ENCODE measurements at regions not wholly inside any gene's neighbourhood (a gene's known extent, or its start where the extent isn't known, plus 50 kb on each side); places are given as distances from the start of the nearest gene placed in this dataset.

GRCh38 chr2:81545626-81546025, 1241.1 kb upstream of the LRRTM1 start:
- Mint-ChIP-seq H3K27me3 (no peaks in the 10 kb centered on the region), H3K27ac (no peak overlapping the region), H3K36me3 (no peaks in the 10 kb centered on the region), H3K4me1 (no peaks in the 10 kb centered on the region), H3K9me3 (peaks cover 0 to 4% (median 0%) of the 10 kb centered on the region in 7 donors), H3K4me3 (no peak overlapping the region)
- DNase-seq (no peak), ATAC-seq (ENCODE audit: low read depth in 2 of 2) (no peak)

DNA sequence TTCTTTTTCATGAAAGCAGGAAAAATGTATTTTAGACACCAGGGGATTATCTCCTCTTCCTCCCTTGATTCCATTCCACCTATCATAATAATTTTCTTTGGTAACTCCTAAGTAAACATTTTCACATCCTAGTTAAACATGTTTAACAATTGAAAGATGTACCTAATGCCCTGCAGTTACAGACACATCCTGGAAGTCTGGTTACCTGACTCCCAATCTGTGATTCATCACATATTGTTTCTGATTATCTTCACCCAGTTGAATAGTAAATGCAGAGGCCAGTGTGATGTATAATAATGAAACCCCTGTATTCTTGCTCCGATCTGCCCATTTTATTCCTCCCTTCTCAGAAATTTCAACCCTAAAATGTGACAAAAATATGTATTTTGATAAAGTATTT, 1237.6 kb upstream of the LRRTM1 start:
- Mint-ChIP-seq H3K4me3 (no peak overlapping the region), H3K4me1 (no peaks in the 10 kb centered on the region), H3K36me3 (no peaks in the 10 kb centered on the region), H3K27me3 (no peaks in the 10 kb centered on the region), H3K27ac (no peak overlapping the region), H3K9me3 (peaks cover 0 to 7% (median 2%) of the 10 kb centered on the region in 7 donors)
- ATAC-seq (ENCODE audit: low read depth in 2 of 2), result no peak
- no peak for DNase-seq

DNA sequence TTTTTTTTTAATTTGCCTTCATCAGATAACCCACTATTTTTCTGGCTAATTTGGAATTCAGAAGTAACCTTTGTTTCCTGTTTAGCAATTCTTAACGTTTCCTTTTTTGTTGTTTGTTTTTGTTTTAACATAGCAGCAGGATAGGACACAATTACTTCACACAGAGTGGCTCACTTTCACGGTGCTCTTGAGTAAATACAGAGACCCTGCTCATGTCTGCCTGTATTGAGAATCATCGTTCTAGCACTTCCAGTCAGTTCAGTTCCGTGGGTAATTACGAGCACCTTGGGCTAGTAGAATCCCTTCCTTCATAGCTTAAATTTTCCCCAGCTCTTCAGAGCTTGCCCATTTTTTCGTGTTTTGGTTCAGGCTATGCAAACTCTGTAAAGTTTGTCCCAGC, 1225.4 kb upstream of the LRRTM1 start:
- H3K9me3 Mint-ChIP-seq, result peaks cover 0 to 20% (median 5%) of the 10 kb centered on the region in 7 donors
- H3K27ac Mint-ChIP-seq, result no peak overlapping the region
- ATAC-seq (ENCODE audit: low read depth in 2 of 2) (no peak), DNase-seq (no peak)
- H3K36me3 Mint-ChIP-seq, result no peaks in the 10 kb centered on the region
- H3K4me3 Mint-ChIP-seq, result no peak overlapping the region
- no peaks in the 10 kb centered on the region for H3K4me1 Mint-ChIP-seq
- H3K27me3 Mint-ChIP-seq, result no peaks in the 10 kb centered on the region

DNA sequence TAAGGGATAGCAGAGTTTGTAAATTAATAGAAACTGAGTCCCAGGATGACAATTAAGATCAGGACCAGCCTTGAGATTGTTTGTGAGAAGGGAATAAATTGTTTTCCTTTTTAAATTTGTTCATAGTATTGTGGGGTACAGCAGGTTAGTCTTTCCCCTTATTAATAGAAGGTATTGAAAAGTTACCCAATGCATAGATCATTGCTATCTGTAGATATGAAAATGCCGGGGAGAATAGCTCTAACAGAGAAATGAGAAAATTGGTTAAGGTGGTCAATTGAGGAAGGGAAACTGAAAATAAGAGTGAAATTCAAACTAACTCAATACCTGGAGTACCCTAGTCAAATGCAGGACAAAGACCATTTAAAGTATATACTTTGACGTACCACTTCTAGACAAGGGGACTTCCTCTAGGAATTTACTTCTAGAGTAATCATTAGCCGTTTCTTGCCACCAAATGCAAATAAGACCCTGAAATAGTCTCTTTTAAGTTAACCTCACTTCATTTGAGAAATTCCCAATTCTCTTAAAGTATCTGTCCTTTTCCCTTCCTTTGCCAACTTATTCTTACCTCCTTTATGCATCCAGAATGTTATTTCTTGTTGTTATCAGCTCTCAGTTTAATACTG, 1224.4 kb upstream of the LRRTM1 start:
- Mint-ChIP-seq H3K36me3 (no peaks in the 10 kb centered on the region), H3K27me3 (no peaks in the 10 kb centered on the region), H3K4me3 (no peak overlapping the region), H3K9me3 (peaks cover 0 to 20% (median 6%) of the 10 kb centered on the region in 7 donors), H3K27ac (no peak overlapping the region), H3K4me1 (no peaks in the 10 kb centered on the region)
- no peak for ATAC-seq (ENCODE audit: low read depth in 2 of 2)
- no peak for DNase-seq

- Mint-ChIP-seq H3K4me3 (no peak overlapping the region), H3K27me3 (no peaks in the 10 kb centered on the region), H3K36me3 (no peaks in the 10 kb centered on the region), H3K4me1 (no peaks in the 10 kb centered on the region), H3K9me3 (peaks cover 1 to 14% (median 7%) of the 10 kb centered on the region in 7 donors), H3K27ac (no peak overlapping the region)
- ATAC-seq (ENCODE audit: low read depth in 2 of 2) (no peak), DNase-seq (no peak)
These were observed 1218.8 kb upstream of the LRRTM1 start for GRCh38 chr2:81523344-81523743.

- no peaks in the 10 kb centered on the region for H3K4me1 Mint-ChIP-seq
- H3K27me3 Mint-ChIP-seq, result no peaks in the 10 kb centered on the region
- H3K36me3 Mint-ChIP-seq, result no peaks in the 10 kb centered on the region
- DNase-seq (no peak), ATAC-seq (ENCODE audit: low read depth in 2 of 2) (no peak)
- no peak overlapping the region for H3K4me3 Mint-ChIP-seq
- H3K27ac Mint-ChIP-seq, result no peak overlapping the region
- H3K9me3 Mint-ChIP-seq, result peaks cover 0 to 6% (median 0%) of the 10 kb centered on the region in 7 donors
These were observed 1208.8 kb upstream of the LRRTM1 start for GRCh38 chr2:81513328-81513727.

GRCh38 chr2:81505586-81505985, 1201.0 kb upstream of the LRRTM1 start:
- H3K27me3 Mint-ChIP-seq, result no peaks in the 10 kb centered on the region
- H3K4me1 Mint-ChIP-seq, result no peaks in the 10 kb centered on the region
- H3K4me3 Mint-ChIP-seq, result no peak overlapping the region
- H3K36me3 Mint-ChIP-seq, result no peaks in the 10 kb centered on the region
- H3K9me3 Mint-ChIP-seq, result peaks cover 0 to 9% (median 0%) of the 10 kb centered on the region in 7 donors
- DNase-seq, result no peak
- ATAC-seq (ENCODE audit: low read depth in 2 of 2), result no peak
- H3K27ac Mint-ChIP-seq, result no peak overlapping the region

DNA sequence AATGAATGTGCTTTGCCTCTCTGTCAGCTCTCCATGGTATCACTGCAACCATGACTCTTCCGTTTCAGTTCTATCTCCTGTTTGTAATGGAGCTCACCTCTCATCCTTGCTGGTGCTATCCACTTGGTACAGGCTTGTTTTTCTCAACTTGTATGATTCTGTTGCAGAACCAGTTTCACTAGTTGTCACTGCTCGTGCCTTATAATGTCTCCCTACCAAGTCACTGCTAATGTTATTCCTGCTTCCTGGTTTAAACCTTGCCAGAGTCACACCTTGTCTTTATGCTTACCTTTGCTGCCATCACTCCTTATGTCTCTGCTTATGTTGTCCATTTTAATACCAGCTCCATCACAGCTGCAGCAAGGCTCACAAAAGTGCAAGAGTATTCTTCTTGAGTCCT, 1191.0 kb upstream of the LRRTM1 start:
- H3K36me3 Mint-ChIP-seq, result no peaks in the 10 kb centered on the region
- no peaks in the 10 kb centered on the region for H3K27me3 Mint-ChIP-seq
- no peak overlapping the region for H3K27ac Mint-ChIP-seq
- H3K4me3 Mint-ChIP-seq, result no peak overlapping the region
- ATAC-seq (ENCODE audit: low read depth in 2 of 2) (no peak), DNase-seq (no peak)
- H3K4me1 Mint-ChIP-seq, result no peaks in the 10 kb centered on the region
- H3K9me3 Mint-ChIP-seq, result peaks cover 2 to 24% (median 6%) of the 10 kb centered on the region in 7 donors

- Mint-ChIP-seq H3K4me3 (no peak overlapping the region), H3K27me3 (no peaks in the 10 kb centered on the region), H3K4me1 (no peaks in the 10 kb centered on the region), H3K9me3 (peaks cover 4 to 23% (median 9%) of the 10 kb centered on the region in 7 donors), H3K36me3 (no peaks in the 10 kb centered on the region), H3K27ac (no peak overlapping the region)
- no peak for DNase-seq
- no peak for ATAC-seq (ENCODE audit: low read depth in 2 of 2)
These were observed 1178.7 kb upstream of the LRRTM1 start for GRCh38 chr2:81483254-81483653.

DNA sequence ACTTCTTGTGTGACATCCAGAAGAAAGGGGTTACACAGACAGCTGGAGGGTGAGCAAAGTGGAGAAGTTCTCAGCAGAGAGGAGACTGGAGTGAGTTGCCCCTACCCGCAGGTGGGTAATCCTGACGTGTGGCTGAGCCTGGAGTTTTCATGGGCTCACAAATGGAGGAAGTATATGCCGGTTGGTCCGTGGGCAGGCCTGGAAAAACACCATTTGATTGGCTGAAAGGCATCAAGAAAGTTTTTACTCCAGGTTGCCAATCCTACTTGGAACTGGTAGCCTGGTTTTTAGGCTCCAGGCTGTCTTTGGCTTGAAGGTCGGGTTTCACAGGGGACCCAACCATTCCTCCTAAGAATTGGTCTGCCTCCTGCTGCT, 1177.4 kb upstream of the LRRTM1 start:
- no peak overlapping the region for H3K4me3 Mint-ChIP-seq
- no peak for DNase-seq
- no peak for ATAC-seq (ENCODE audit: low read depth in 2 of 2)
- no peaks in the 10 kb centered on the region for H3K36me3 Mint-ChIP-seq
- no peaks in the 10 kb centered on the region for H3K4me1 Mint-ChIP-seq
- H3K9me3 Mint-ChIP-seq, result peaks cover 4 to 19% (median 12%) of the 10 kb centered on the region in 7 donors
- H3K27ac Mint-ChIP-seq, result no peak overlapping the region
- no peaks in the 10 kb centered on the region for H3K27me3 Mint-ChIP-seq

- Mint-ChIP-seq H3K4me3 (no peak overlapping the region), H3K27ac (no peak overlapping the region), H3K4me1 (no peaks in the 10 kb centered on the region), H3K9me3 (peaks cover 4 to 19% (median 11%) of the 10 kb centered on the region in 7 donors), H3K27me3 (no peaks in the 10 kb centered on the region), H3K36me3 (no peaks in the 10 kb centered on the region)
- no peak for DNase-seq
- ATAC-seq (ENCODE audit: low read depth in 2 of 2), result no peak
These were observed 1176.9 kb upstream of the LRRTM1 start for GRCh38 chr2:81481242-81481993.

- Mint-ChIP-seq H3K27me3 (no peaks in the 10 kb centered on the region), H3K4me1 (no peaks in the 10 kb centered on the region), H3K9me3 (peaks cover 0 to 24% (median 5%) of the 10 kb centered on the region in 7 donors), H3K36me3 (no peaks in the 10 kb centered on the region), H3K27ac (no peak overlapping the region), H3K4me3 (no peak overlapping the region)
- no peak for ATAC-seq (ENCODE audit: low read depth in 2 of 2)
- DNase-seq, result no peak
These were observed 1162.5 kb upstream of the LRRTM1 start for GRCh38 chr2:81467096-81467495.

DNA sequence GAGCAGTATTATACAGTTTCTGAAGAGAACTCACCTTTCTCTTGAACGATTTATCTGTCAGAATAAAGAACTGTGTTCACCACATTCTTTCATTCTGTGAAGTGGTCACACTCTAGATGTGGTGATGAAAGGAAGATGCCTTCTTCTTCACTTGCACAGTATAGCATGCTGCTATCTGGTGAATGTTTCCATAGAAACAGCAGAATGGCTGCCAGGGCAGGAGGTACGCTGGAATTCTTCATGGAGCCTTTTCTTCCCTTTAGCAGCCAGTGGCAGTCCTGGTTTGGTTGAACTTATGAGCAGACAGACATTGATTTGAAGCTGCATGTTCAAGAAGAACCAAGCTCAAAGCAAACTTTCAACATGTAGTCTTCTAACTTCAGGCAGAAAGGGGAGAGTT, 1157.9 kb upstream of the LRRTM1 start:
- peaks cover under 1 to 27% (median 4%) of the 10 kb centered on the region in 7 donors for H3K9me3 Mint-ChIP-seq
- H3K4me3 Mint-ChIP-seq, result no peak overlapping the region
- no peak overlapping the region for H3K27ac Mint-ChIP-seq
- DNase-seq (no peak), ATAC-seq (ENCODE audit: low read depth in 2 of 2) (no peak)
- no peaks in the 10 kb centered on the region for H3K27me3 Mint-ChIP-seq
- H3K4me1 Mint-ChIP-seq, result no peaks in the 10 kb centered on the region
- H3K36me3 Mint-ChIP-seq, result no peaks in the 10 kb centered on the region

DNA sequence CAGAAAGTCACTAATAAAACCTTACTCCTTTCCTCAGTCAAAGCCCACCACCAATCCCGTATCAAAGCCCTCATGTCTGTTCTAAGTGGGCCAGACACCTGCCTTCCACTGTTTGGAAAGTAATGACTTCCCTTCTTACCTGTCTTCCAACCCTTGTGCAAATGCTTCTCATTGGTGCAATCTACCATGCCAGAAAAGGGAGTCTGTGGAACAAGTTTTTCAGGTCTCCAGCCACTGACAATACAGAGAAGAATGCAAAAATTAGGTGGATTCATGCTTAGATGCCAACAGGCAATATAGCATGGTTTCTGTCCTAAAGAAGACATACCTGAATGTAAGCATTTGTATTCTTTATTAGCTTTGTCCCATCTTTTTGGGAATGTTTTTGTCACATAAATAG, 1140.6 kb upstream of the LRRTM1 start:
- DNase-seq (no peak), ATAC-seq (ENCODE audit: low read depth in 2 of 2) (no peak)
- Mint-ChIP-seq H3K36me3 (no peaks in the 10 kb centered on the region), H3K27ac (no peak overlapping the region), H3K9me3 (peaks cover 0 to 17% (median 3%) of the 10 kb centered on the region in 7 donors), H3K4me3 (no peak overlapping the region), H3K27me3 (no peaks in the 10 kb centered on the region), H3K4me1 (no peaks in the 10 kb centered on the region)

Data from naive B cell (primary cell).